PC-9 (cell line): ENCODE measurements at regions not wholly inside any gene's neighbourhood (a gene's known extent, or its start where the extent isn't known, plus 50 kb on each side); places are given as distances from the start of the nearest gene placed in this dataset.

ENCODE experiments used
- CTCF ChIP-seq: fragments of 200-600 bp; sonication (generic); conservative IDR thresholded peaks from 2 replicates; pipeline ENCODE4 v1.6.1; 2017; ENCODE audit warnings: mixed run types, antibody characterized with exemption, mild to moderate bottlenecking, moderate library complexity
- EZH2 ChIP-seq: fragments of 200-600 bp; sonication (generic); IDR thresholded peaks from 2 replicates; pipeline ENCODE4 v1.8.0; 2017; ENCODE audit warnings: antibody characterized with exemption, low read depth

DNA sequence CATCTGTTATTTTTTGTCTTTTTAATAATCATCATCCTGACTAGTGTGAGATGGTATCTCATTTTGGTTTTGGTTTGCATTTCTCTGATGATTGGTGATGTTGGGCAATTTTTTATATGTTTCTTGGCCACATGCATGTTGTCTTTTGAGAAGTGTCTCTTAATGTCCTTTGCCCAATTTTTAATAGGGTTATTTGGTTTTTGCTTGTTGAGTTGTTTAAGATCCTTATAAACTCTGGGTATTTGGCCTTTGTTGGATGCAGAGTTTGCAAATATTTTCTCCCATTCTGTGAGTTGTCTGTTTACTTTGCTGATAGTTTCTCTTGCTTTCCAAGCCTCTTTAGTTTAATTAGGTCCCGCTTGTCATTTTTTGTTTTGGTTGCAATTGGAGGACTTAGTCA, 152.1 kb upstream of the MED14 start:
- no peak for TF ChIP-seq CTCF
- no peak for TF ChIP-seq EZH2
